ENCODE measurements at regions not wholly inside any gene's neighbourhood (a gene's known extent, or its start where the extent isn't known, plus 50 kb on each side); places are given as distances from the start of the nearest gene placed in this dataset.

- no peaks in the 10 kb centered on the region for H3K36me3 ChIP-seq (ENCODE audit: control insufficient read depth in 3 of 3, insufficient read depth in 3 of 3, low read length in 3 of 3)
- no peaks in the 10 kb centered on the region for H3K9me3 ChIP-seq (ENCODE audit: control insufficient read depth in 3 of 3, low read length in 3 of 3)
- H3K27me3 ChIP-seq (ENCODE audit: control insufficient read depth in 3 of 3, insufficient read depth in 3 of 3, low read length in 3 of 3) = no peaks in the 10 kb centered on the region
- H3K4me3 ChIP-seq (ENCODE audit: low read length in 3 of 3) = no peak overlapping the region
- H3K9ac ChIP-seq (ENCODE audit: low read depth in 1 of 3, low read length in 3 of 3) = no peak overlapping the region
- H3K4me1 ChIP-seq (ENCODE audit: control insufficient read depth in 3 of 3, insufficient read depth in 3 of 3, low read length in 3 of 3) = peaks cover 0 to 4% (median 0%) of the 10 kb centered on the region in 3 donors
- no peak overlapping the region for H3K27ac ChIP-seq (ENCODE audit: low read depth, low read length)
These were observed 69.2 kb upstream of the CCN6 start for GRCh38 chr6:111984516-111985201.

- H3K36me3 ChIP-seq (ENCODE audit: control insufficient read depth in 3 of 3, insufficient read depth in 3 of 3, low read length in 3 of 3) = no peaks in the 10 kb centered on the region
- no peaks in the 10 kb centered on the region for H3K4me1 ChIP-seq (ENCODE audit: control insufficient read depth in 3 of 3, insufficient read depth in 3 of 3, low read length in 3 of 3)
- H3K9me3 ChIP-seq (ENCODE audit: control insufficient read depth in 3 of 3, low read length in 3 of 3) = no peaks in the 10 kb centered on the region
- H3K27ac ChIP-seq (ENCODE audit: low read depth, low read length) = no peak overlapping the region
- H3K4me3 ChIP-seq (ENCODE audit: low read length in 3 of 3) = no peak overlapping the region
- H3K9ac ChIP-seq (ENCODE audit: low read depth in 1 of 3, low read length in 3 of 3) = no peak overlapping the region
- no peaks in the 10 kb centered on the region for H3K27me3 ChIP-seq (ENCODE audit: control insufficient read depth in 3 of 3, insufficient read depth in 3 of 3, low read length in 3 of 3)
These were observed 68.6 kb upstream of the CCN6 start for GRCh38 chr6:111985202-111985731.

GRCh38 chr6:111986651-111987050 lies 67.3 kb upstream of the CCN6 start:
- no peaks in the 10 kb centered on the region for H3K4me1 ChIP-seq (ENCODE audit: control insufficient read depth in 3 of 3, insufficient read depth in 3 of 3, low read length in 3 of 3)
- no peak overlapping the region for H3K4me3 ChIP-seq (ENCODE audit: low read length in 3 of 3)
- no peak overlapping the region for H3K27ac ChIP-seq (ENCODE audit: low read depth, low read length)
- H3K9ac ChIP-seq (ENCODE audit: low read depth in 1 of 3, low read length in 3 of 3) = no peak overlapping the region
- no peaks in the 10 kb centered on the region for H3K36me3 ChIP-seq (ENCODE audit: control insufficient read depth in 3 of 3, insufficient read depth in 3 of 3, low read length in 3 of 3)
- H3K27me3 ChIP-seq (ENCODE audit: control insufficient read depth in 3 of 3, insufficient read depth in 3 of 3, low read length in 3 of 3) = no peaks in the 10 kb centered on the region
- no peaks in the 10 kb centered on the region for H3K9me3 ChIP-seq (ENCODE audit: control insufficient read depth in 3 of 3, low read length in 3 of 3)

- H3K27me3 ChIP-seq (ENCODE audit: control insufficient read depth in 3 of 3, insufficient read depth in 3 of 3, low read length in 3 of 3) = no peaks in the 10 kb centered on the region
- H3K4me1 ChIP-seq (ENCODE audit: control insufficient read depth in 3 of 3, insufficient read depth in 3 of 3, low read length in 3 of 3) = no peaks in the 10 kb centered on the region
- no peak overlapping the region for H3K27ac ChIP-seq (ENCODE audit: low read depth, low read length)
- no peak overlapping the region for H3K4me3 ChIP-seq (ENCODE audit: low read length in 3 of 3)
- no peaks in the 10 kb centered on the region for H3K9me3 ChIP-seq (ENCODE audit: control insufficient read depth in 3 of 3, low read length in 3 of 3)
- no peak overlapping the region for H3K9ac ChIP-seq (ENCODE audit: low read depth in 1 of 3, low read length in 3 of 3)
- H3K36me3 ChIP-seq (ENCODE audit: control insufficient read depth in 3 of 3, insufficient read depth in 3 of 3, low read length in 3 of 3) = no peaks in the 10 kb centered on the region
These were observed 66.6 kb upstream of the CCN6 start for GRCh38 chr6:111987295-111987694.

- no peaks in the 10 kb centered on the region for H3K9me3 ChIP-seq (ENCODE audit: control insufficient read depth in 3 of 3, low read length in 3 of 3)
- no peaks in the 10 kb centered on the region for H3K36me3 ChIP-seq (ENCODE audit: control insufficient read depth in 3 of 3, insufficient read depth in 3 of 3, low read length in 3 of 3)
- H3K9ac ChIP-seq (ENCODE audit: low read depth in 1 of 3, low read length in 3 of 3) = no peak overlapping the region
- H3K27me3 ChIP-seq (ENCODE audit: control insufficient read depth in 3 of 3, insufficient read depth in 3 of 3, low read length in 3 of 3) = no peaks in the 10 kb centered on the region
- H3K4me1 ChIP-seq (ENCODE audit: control insufficient read depth in 3 of 3, insufficient read depth in 3 of 3, low read length in 3 of 3) = peaks cover 0 to 2% (median 0%) of the 10 kb centered on the region in 3 donors
- H3K4me3 ChIP-seq (ENCODE audit: low read length in 3 of 3) = no peak overlapping the region
- H3K27ac ChIP-seq (ENCODE audit: low read depth, low read length) = no peak overlapping the region
These were observed 65.0 kb upstream of the CCN6 start for GRCh38 chr6:111988926-111989325.

- H3K27ac ChIP-seq (ENCODE audit: low read depth, low read length) = no peak overlapping the region
- no peak overlapping the region for H3K4me3 ChIP-seq (ENCODE audit: low read length in 3 of 3)
- no peaks in the 10 kb centered on the region for H3K27me3 ChIP-seq (ENCODE audit: control insufficient read depth in 3 of 3, insufficient read depth in 3 of 3, low read length in 3 of 3)
- peaks cover 0 to 2% (median 0%) of the 10 kb centered on the region in 3 donors for H3K4me1 ChIP-seq (ENCODE audit: control insufficient read depth in 3 of 3, insufficient read depth in 3 of 3, low read length in 3 of 3)
- H3K9ac ChIP-seq (ENCODE audit: low read depth in 1 of 3, low read length in 3 of 3) = no peak overlapping the region
- H3K36me3 ChIP-seq (ENCODE audit: control insufficient read depth in 3 of 3, insufficient read depth in 3 of 3, low read length in 3 of 3) = no peaks in the 10 kb centered on the region
- no peaks in the 10 kb centered on the region for H3K9me3 ChIP-seq (ENCODE audit: control insufficient read depth in 3 of 3, low read length in 3 of 3)
These were observed 64.2 kb upstream of the CCN6 start for GRCh38 chr6:111989743-111990142.

- no peaks in the 10 kb centered on the region for H3K9me3 ChIP-seq (ENCODE audit: control insufficient read depth in 3 of 3, low read length in 3 of 3)
- no peak overlapping the region for H3K4me3 ChIP-seq (ENCODE audit: low read length in 3 of 3)
- no peak overlapping the region for H3K27ac ChIP-seq (ENCODE audit: low read depth, low read length)
- no peaks in the 10 kb centered on the region for H3K27me3 ChIP-seq (ENCODE audit: control insufficient read depth in 3 of 3, insufficient read depth in 3 of 3, low read length in 3 of 3)
- no peak overlapping the region for H3K9ac ChIP-seq (ENCODE audit: low read depth in 1 of 3, low read length in 3 of 3)
- peaks cover 0 to 2% (median 0%) of the 10 kb centered on the region in 3 donors for H3K4me1 ChIP-seq (ENCODE audit: control insufficient read depth in 3 of 3, insufficient read depth in 3 of 3, low read length in 3 of 3)
- H3K36me3 ChIP-seq (ENCODE audit: control insufficient read depth in 3 of 3, insufficient read depth in 3 of 3, low read length in 3 of 3) = no peaks in the 10 kb centered on the region
These were observed 63.7 kb upstream of the CCN6 start for GRCh38 chr6:111990214-111990613.

- Histone ChIP-seq H3K27me3 (ENCODE audit: control insufficient read depth in 3 of 3, insufficient read depth in 3 of 3, low read length in 3 of 3) (no peaks in the 10 kb centered on the region), H3K36me3 (ENCODE audit: control insufficient read depth in 3 of 3, insufficient read depth in 3 of 3, low read length in 3 of 3) (no peaks in the 10 kb centered on the region), H3K9me3 (ENCODE audit: control insufficient read depth in 3 of 3, low read length in 3 of 3) (no peaks in the 10 kb centered on the region), H3K4me3 (ENCODE audit: low read length in 3 of 3) (no peak overlapping the region), H3K9ac (ENCODE audit: low read depth in 1 of 3, low read length in 3 of 3) (no peak overlapping the region), H3K4me1 (ENCODE audit: control insufficient read depth in 3 of 3, insufficient read depth in 3 of 3, low read length in 3 of 3) (peaks cover 0 to 11% (median 8%) of the 10 kb centered on the region in 3 donors), H3K27ac (ENCODE audit: low read depth, low read length) (no peak overlapping the region)
These were observed 61.1 kb upstream of the CCN6 start for GRCh38 chr6:111992851-111993250.

- no peak overlapping the region for H3K9ac ChIP-seq (ENCODE audit: low read depth in 1 of 3, low read length in 3 of 3)
- peaks cover 0 to 11% (median 8%) of the 10 kb centered on the region in 3 donors for H3K4me1 ChIP-seq (ENCODE audit: control insufficient read depth in 3 of 3, insufficient read depth in 3 of 3, low read length in 3 of 3)
- H3K9me3 ChIP-seq (ENCODE audit: control insufficient read depth in 3 of 3, low read length in 3 of 3) = no peaks in the 10 kb centered on the region
- H3K36me3 ChIP-seq (ENCODE audit: control insufficient read depth in 3 of 3, insufficient read depth in 3 of 3, low read length in 3 of 3) = no peaks in the 10 kb centered on the region
- H3K27me3 ChIP-seq (ENCODE audit: control insufficient read depth in 3 of 3, insufficient read depth in 3 of 3, low read length in 3 of 3) = no peaks in the 10 kb centered on the region
- H3K4me3 ChIP-seq (ENCODE audit: low read length in 3 of 3) = no peak overlapping the region
- no peak overlapping the region for H3K27ac ChIP-seq (ENCODE audit: low read depth, low read length)
These were observed 60.6 kb upstream of the CCN6 start for GRCh38 chr6:111993342-111993741.

GRCh38 chr6:111994791-111995190 lies 59.1 kb upstream of the CCN6 start:
- no peak overlapping the region for H3K9ac ChIP-seq (ENCODE audit: low read depth in 1 of 3, low read length in 3 of 3)
- no peaks in the 10 kb centered on the region for H3K27me3 ChIP-seq (ENCODE audit: control insufficient read depth in 3 of 3, insufficient read depth in 3 of 3, low read length in 3 of 3)
- no peak overlapping the region for H3K4me3 ChIP-seq (ENCODE audit: low read length in 3 of 3)
- peaks cover 0 to 11% (median 8%) of the 10 kb centered on the region in 3 donors for H3K4me1 ChIP-seq (ENCODE audit: control insufficient read depth in 3 of 3, insufficient read depth in 3 of 3, low read length in 3 of 3)
- H3K9me3 ChIP-seq (ENCODE audit: control insufficient read depth in 3 of 3, low read length in 3 of 3) = no peaks in the 10 kb centered on the region
- H3K36me3 ChIP-seq (ENCODE audit: control insufficient read depth in 3 of 3, insufficient read depth in 3 of 3, low read length in 3 of 3) = no peaks in the 10 kb centered on the region
- no peak overlapping the region for H3K27ac ChIP-seq (ENCODE audit: low read depth, low read length)
